IPS DF 6.9 (cell line): ENCODE measurements at regions not wholly inside any gene's neighbourhood (a gene's known extent, or its start where the extent isn't known, plus 50 kb on each side); places are given as distances from the start of the nearest gene placed in this dataset.
"Not testable (repeated sequence)": the region's sequence is repeated elsewhere in the genome, so short reads cannot be mapped to it uniquely, and the experiment has no call there.

Source experiments
- DNase-seq: peaks from one replicate; pipeline ENCODE4 v3.0.0-alpha.2; 2013; ENCODE audit warnings: low read depth, low spot score
- H3K27ac ChIP-seq: one replicate; pipeline ENCODE4 v1.5.1; 2013; ENCODE audit warnings: low read length, control low read depth
- H3K27me3 ChIP-seq: 2 replicates; pipeline ENCODE4 v1.6.1; 2013; ENCODE audit warnings: mild to moderate bottlenecking, low read length; ENCODE audit not compliant: control insufficient read depth, insufficient read depth
- H3K36me3 ChIP-seq: 2 replicates; pipeline ENCODE4 v1.6.1; 2013; ENCODE audit warnings: low read length; ENCODE audit not compliant: control insufficient read depth, insufficient read depth
- H3K4me1 ChIP-seq: 2 replicates; pipeline ENCODE4 v1.6.1; 2013; ENCODE audit warnings: low read length; ENCODE audit not compliant: control insufficient read depth, insufficient read depth
- H3K4me3 ChIP-seq: 2 replicates; pipeline ENCODE4 v1.5.1; 2013; ENCODE audit warnings: mild to moderate bottlenecking, low read length
- H3K9me3 ChIP-seq: 2 replicates; pipeline ENCODE4 v1.6.1; 2013; ENCODE audit warnings: low read length, inconsistent platforms; ENCODE audit not compliant: control insufficient read depth, insufficient read depth
- WGBS: extraction: QIAGEN DNeasy Blood & Tissue Kit; methylation state at CpG from one replicate; pipeline ENCODE4 v1.1.7; 2013; ENCODE audit warnings: mixed read lengths, missing lambda C conversion rate; ENCODE audit not compliant: insufficient read length, insufficient coverage; 5-methylcytosine and 5-hydroxymethylcytosine counted together

DNA sequence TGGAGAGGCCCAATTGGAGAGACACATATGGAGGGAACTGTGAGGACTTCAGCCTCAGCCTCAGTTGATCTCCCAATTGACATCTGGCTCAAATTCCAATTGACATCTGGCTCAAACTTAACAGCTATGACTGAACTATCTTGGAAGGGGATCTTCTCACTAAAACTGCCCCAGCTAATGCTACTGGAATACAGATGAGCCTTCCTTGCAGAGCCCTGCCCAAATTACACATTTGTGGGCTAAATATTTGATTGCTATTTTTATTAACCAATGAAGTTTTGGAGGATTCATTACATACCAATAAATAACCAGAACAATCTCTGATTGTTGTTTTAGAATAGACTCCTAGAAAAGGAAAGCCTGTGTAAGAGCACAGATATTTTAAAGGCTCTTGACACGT, 189.0 kb upstream of the THUMPD2 start:
- Histone ChIP-seq H3K27me3 (no peaks in the 10 kb centered on the region), H3K27ac (no peak overlapping the region), H3K4me1 (no peaks in the 10 kb centered on the region), H3K4me3 (no peak overlapping the region), H3K36me3 (no peaks in the 10 kb centered on the region), H3K9me3 (peaks cover 2% of the 10 kb centered on the region)
- WGBS, result no CpG with 5 or more reads among the region's 1 CpG
- DNase-seq, result no peak

DNA sequence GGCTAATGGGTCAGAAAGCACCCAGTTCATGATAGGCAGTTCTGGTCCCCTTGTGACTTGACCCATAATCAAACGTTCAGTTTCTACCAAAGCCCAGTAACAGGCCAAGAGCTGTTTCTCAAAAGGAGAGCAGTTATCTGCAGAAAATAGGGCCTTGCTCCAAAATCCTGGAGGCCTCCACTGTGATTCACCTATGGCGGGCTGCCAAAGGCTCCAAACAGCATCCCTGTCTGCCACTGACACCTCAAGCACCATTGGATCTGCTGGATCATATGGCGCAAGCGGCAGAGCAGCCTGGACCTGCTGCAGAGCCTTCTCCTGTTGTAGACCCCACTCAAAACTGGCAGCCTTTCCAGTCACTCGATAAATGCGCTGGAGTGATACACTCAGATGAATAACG, 181.6 kb upstream of the THUMPD2 start:
- H3K27ac ChIP-seq, H3K4me1 ChIP-seq, H3K9me3 ChIP-seq, H3K36me3 ChIP-seq, DNase-seq, H3K4me3 ChIP-seq, H3K27me3 ChIP-seq: not testable (repeated sequence)
- WGBS, result no CpG with 5 or more reads among the region's 7 CpGs

DNA sequence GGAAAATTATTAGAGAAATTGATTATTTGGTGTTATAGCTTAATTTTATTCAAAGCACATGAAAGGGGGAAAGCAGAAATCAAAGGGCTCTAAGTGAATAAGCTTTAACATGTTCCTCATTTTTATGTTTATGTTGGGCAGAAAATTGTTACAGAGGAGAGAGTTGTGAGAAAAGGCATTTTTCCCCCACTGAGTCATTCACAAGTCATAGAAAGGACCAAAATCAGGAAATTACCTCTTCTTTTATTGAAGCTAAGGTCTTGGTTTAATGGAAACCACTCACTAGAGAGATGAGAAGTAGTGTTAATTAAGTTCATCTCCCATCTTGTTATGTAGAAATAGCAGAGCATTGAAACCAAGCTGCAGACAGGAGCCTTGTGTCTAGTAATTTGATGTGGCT, 175.3 kb upstream of the THUMPD2 start:
- no peaks in the 10 kb centered on the region for H3K27me3 ChIP-seq
- H3K9me3 ChIP-seq, result no peaks in the 10 kb centered on the region
- no peak for DNase-seq
- no peak overlapping the region for H3K27ac ChIP-seq
- H3K4me3 ChIP-seq, result no peak overlapping the region
- H3K36me3 ChIP-seq, result no peaks in the 10 kb centered on the region
- no peaks in the 10 kb centered on the region for H3K4me1 ChIP-seq

DNA sequence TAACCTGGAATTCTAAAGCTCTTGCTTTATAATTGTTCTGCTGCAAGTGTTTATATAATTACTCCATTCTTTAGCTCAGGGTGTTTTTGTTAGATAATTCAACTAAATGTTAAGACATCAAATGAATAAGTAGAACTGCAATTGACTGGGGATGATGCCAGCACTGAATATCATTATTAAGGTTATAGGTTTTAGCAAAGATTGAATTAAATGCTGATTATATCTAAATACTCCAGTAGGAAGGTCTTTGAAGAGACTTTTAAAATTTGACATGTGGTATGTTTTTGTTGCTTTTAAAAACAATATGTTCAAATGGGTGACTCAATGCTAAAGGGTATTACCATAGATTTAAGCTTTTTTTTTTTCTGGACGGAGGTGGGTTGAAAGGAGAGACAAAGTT, 170.1 kb upstream of the THUMPD2 start:
- no peaks in the 10 kb centered on the region for H3K27me3 ChIP-seq
- no CpG with 5 or more reads among the region's 1 CpG for WGBS

DNA sequence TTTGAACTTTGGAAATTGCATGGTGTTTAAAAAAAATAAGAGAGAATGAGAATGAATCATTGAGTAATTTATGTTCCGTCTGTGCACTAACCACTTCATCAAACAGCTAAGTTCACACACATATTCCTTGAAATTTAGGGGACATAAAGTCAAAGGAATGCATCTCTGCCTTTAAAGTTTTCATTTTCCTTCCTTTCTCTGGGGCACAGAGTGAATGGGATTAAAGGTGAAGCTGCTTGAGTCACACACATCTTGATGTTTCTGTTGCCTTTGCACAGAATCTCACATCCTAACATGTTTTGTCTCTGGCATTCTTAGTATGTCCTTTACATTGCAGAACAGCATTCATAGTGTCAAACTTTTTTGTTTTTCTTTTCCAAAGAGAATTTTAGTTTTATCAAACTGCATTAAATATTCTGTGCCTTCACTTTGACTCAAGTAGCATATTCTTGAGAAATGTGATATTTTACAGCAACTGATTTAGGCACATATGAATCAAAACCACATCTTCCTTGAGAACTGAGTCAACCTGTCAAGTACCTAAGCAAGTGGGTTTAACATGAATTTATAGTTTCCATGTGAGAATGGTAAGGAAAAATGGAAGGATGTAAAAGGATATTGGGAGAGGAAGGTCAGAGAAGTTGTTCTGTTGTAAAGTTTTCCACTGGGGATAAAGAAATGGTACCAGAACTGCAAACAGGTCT, 169.1 kb upstream of the THUMPD2 start:
- Histone ChIP-seq H3K4me3 (no peak overlapping the region), H3K4me1 (no peaks in the 10 kb centered on the region), H3K27me3 (no peaks in the 10 kb centered on the region), H3K36me3 (no peaks in the 10 kb centered on the region), H3K9me3 (no peaks in the 10 kb centered on the region), H3K27ac (no peak overlapping the region)
- DNase-seq, result no peak
- WGBS, result no CpG with 5 or more reads among the region's 1 CpG

More for the DNA sequence above, 170.1 kb upstream of the THUMPD2 start:
- DNase-seq, result no peak
- Histone ChIP-seq H3K4me3 (no peak overlapping the region), H3K9me3 (no peaks in the 10 kb centered on the region), H3K36me3 (no peaks in the 10 kb centered on the region), H3K4me1 (no peaks in the 10 kb centered on the region), H3K27ac (no peak overlapping the region)

DNA sequence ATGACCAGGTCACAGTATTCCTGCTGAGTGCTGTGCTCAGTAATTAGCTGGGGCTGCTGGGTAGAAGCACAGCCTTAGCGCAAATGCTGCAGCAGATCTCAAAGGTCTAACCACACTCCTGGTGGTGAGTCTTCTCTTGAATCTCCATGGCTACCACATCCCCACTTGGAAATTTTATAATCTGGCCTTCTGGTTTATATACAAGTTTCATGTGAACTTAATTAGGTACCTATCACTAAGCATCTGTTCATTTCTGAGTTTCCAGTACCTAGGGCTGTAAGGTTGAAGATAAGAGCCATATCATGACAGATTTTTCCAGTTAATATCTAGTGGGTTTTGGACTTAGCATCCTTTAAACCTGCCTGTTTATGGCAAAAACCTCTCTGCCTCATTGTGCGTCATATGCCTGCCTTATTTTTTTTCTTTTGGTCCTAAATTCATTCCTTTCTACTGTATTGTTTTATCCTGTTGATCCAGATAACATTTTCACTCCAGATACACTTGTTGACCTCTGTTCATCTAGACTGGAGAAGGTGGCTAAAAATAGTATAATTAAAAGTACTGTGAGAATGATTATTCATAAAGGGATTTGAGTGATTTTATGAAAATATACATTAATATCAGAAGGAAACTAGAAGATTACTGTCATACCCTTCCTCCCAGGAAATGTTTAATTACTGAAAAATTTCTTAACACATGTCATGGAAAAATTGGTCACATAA, 168.4 kb upstream of the THUMPD2 start:
- H3K27me3 ChIP-seq, result no peaks in the 10 kb centered on the region
- WGBS, result no CpG with 5 or more reads among the region's 2 CpGs
- no peaks in the 10 kb centered on the region for H3K36me3 ChIP-seq
- no peak overlapping the region for H3K4me3 ChIP-seq
- H3K27ac ChIP-seq, result no peak overlapping the region
- H3K9me3 ChIP-seq, result no peaks in the 10 kb centered on the region
- DNase-seq, result no peak
- H3K4me1 ChIP-seq, result no peaks in the 10 kb centered on the region

DNA sequence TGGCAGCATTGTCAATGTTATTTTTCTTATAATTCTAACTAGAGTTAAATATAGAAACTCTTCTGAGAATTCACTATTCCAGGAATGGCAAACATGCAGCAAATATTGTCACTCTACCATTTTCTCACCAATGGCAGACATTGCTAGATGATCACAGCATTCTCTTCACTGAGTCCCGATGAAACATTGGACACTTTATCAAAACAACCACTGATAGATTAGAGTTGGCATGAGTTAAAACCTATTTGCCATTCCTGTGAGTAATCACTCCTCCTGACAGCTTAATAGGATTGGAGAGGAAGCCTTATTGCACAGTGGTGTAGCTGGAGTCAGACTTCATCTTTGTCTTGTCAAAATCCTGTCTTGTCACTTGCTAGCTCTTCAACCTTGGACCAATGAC, 163.9 kb upstream of the THUMPD2 start:
- DNase-seq, result no peak

DNA sequence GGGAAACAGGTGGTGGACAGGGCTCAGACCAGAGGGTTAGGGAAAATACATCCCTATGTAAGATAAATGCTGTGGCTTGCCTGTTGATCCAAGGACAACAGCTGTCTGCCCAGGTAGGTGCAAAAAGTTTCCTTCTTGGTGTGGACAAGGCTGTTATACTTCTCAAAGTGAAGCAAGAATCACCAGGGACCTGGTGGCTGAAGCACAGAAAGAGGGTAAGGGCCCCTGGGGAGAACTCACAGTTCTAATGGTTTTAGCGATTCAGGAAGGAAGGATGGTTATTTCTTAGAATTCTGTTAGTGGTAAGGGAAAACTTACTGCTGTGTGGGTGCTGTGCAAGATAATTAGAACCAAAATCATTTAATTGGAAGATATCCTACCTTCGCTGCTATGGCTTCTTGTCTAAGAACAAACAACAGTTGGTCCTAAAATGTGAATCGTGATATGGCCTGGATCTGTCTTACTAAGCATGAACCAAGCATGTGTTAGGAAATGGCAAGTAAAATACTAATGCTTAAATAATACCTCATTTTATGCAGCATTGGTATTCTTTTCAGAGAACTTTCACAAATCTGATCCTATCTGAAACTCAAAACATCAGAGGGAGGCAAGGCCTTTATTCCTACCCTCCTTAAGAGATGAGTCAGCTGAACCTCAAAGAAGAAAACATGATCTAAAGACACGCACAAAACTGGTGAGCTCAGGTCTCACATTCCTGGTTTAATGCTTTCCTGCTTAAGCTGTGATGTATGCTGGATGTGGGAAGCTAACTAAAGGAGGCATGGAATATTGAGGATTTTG, 159.2 kb upstream of the THUMPD2 start:
- no peaks in the 10 kb centered on the region for H3K27me3 ChIP-seq
- H3K9me3 ChIP-seq, result no peaks in the 10 kb centered on the region; the same call in 1 of the 2 replicates
- DNase-seq, result no peak
- H3K36me3 ChIP-seq, result no peaks in the 10 kb centered on the region
- WGBS, result no CpG with 5 or more reads among the region's 4 CpGs
- no peak overlapping the region for H3K4me3 ChIP-seq
- H3K4me1 ChIP-seq, result peaks cover 1% of the 10 kb centered on the region; the same call in 1 of the 2 replicates
- H3K27ac ChIP-seq, result no peak overlapping the region

More for the DNA sequence above, 163.9 kb upstream of the THUMPD2 start:
- no CpG with 5 or more reads among the region's 1 CpG for WGBS
- Histone ChIP-seq H3K27me3 (no peaks in the 10 kb centered on the region), H3K4me3 (no peak overlapping the region), H3K27ac (no peak overlapping the region), H3K36me3 (no peaks in the 10 kb centered on the region), H3K4me1 (peaks cover 1% of the 10 kb centered on the region; the same call in 1 of the 2 replicates), H3K9me3 (no peaks in the 10 kb centered on the region; the same call in 1 of the 2 replicates)

DNA sequence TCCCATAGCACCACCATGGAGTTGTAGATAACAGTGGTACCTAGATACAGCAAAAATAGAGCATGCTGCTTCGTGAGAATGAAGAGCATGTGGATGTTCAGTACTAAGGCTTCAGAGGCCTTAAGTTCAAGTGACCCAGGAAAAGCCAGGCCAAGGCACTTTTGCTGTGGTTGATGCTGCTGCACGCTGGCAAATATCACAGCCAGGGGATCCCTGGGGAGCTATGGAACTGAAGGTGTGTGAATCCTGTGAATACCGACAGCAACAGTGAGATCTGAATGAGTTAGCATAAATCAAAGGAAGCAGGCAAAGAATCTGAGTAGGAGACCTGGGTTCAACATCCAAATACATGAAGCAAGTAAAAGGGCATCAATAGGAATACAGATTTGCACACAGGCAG, 158.6 kb upstream of the THUMPD2 start:
- no peak overlapping the region for H3K27ac ChIP-seq
- DNase-seq, result no peak

DNA sequence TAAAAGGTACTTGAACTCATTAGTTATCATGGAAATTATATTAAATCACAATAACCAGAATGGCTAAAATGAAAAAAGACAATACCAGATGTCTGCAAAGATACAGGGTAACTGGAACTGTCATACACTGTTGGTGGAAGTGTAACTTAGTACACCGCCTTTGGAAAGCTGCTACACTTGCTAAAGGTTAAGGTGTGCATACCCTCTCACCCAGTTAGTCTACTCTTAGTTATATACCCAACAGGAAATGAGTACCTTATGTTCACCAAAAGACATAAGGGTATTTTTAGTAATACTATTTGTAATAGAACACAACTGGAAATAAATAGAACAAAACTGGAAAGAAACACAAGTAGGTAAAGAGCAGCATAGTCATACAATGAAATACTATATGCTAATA, 155.8 kb upstream of the THUMPD2 start:
- Histone ChIP-seq H3K4me1 (peaks cover 1% of the 10 kb centered on the region; the same call in 1 of the 2 replicates), H3K27me3 (no peaks in the 10 kb centered on the region), H3K27ac (no peak overlapping the region), H3K4me3 (no peak overlapping the region), H3K9me3 (no peaks in the 10 kb centered on the region), H3K36me3 (no peaks in the 10 kb centered on the region)
- WGBS, result no CpG with 5 or more reads among the region's 1 CpG
- no peak for DNase-seq

More for the DNA sequence above, 158.6 kb upstream of the THUMPD2 start:
- no CpG with 5 or more reads among the region's 3 CpGs for WGBS
- no peak overlapping the region for H3K4me3 ChIP-seq
- peaks cover 1% of the 10 kb centered on the region; the same call in 1 of the 2 replicates for H3K4me1 ChIP-seq
- H3K27me3 ChIP-seq, result no peaks in the 10 kb centered on the region
- H3K9me3 ChIP-seq, result no peaks in the 10 kb centered on the region; the same call in 1 of the 2 replicates
- H3K36me3 ChIP-seq, result no peaks in the 10 kb centered on the region
